ENCODE measurements at regions not wholly inside any gene's neighbourhood (a gene's known extent, or its start where the extent isn't known, plus 50 kb on each side); places are given as distances from the start of the nearest gene placed in this dataset.

GRCh38 chr1:58997060-58997411 lies 213.2 kb upstream of the JUN start:
- TF ChIP-seq CTCF (IDR thresholded peaks at IDR 0.05): no peak
- TF ChIP-seq POLR2A (IDR thresholded peaks at IDR 0.05): no peak

All from thyroid gland (tissue), 4 donors.